CD4-positive, alpha-beta T cell treated with Interleukin-4 for 4 hours (primary cell): ENCODE measurements at regions not wholly inside any gene's neighbourhood (a gene's known extent, or its start where the extent isn't known, plus 50 kb on each side); places are given as distances from the start of the nearest gene placed in this dataset.
A peak's percentile ranks its signal among the peaks of the same experiment; 100 is the strongest.
"Not testable (repeated sequence)": the region's sequence is repeated elsewhere in the genome, so short reads cannot be mapped to it uniquely, and the experiment has no call there.

ENCODE experiments used
- DNase-seq: peaks from one replicate; pipeline ENCODE4 v3.0.0-alpha.2; 2020

GRCh38 chr13:71300602-71301001, 566.4 kb downstream of the DACH1 start:
- DNase-seq: no peak

GRCh38 chr13:71291842-71292146, 575.2 kb downstream of the DACH1 start:
- DNase-seq: no peak

DNA sequence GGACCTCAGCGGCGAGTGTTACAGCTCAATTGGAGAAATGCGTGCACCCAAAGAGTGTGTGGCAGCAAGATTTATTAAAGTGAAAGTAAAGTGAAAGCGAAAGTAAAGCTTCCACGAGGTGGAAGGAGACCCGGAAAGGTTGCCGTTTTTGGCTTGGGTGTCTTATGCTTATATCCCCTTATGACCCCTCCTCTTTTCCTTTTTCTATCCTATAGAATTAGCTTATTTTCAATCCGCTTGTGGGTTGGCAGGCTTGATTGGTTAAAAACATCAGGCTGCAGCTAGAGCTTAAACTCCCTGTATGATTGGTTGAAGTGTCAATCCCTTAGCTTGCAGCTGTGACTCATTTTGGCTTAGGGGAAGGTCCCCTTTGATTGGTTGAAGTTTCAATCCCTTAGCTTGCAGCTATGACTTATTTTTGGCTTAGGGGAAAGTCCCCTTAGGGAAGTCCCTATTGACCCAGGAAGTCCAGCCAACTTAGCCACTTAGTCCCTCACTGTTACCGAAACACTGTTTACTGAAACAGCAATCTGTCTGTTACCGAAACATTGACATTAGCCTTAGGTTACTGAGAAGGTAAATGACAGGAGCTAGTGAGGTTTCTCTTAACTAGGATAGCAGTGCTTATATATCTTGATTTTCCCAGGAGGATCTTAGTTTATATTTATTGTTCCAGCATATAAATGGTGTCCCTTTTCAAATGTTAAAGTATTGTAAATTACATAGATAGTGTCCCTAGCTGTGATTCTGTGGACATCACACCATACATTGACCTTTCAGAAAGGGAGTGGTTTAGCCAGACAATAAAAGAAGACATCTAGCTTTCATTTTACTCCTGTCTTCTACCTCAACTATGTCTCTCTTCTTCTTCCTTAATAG, 575.8 kb downstream of the DACH1 start:
- DNase-seq: peak; percentile 89

DNA sequence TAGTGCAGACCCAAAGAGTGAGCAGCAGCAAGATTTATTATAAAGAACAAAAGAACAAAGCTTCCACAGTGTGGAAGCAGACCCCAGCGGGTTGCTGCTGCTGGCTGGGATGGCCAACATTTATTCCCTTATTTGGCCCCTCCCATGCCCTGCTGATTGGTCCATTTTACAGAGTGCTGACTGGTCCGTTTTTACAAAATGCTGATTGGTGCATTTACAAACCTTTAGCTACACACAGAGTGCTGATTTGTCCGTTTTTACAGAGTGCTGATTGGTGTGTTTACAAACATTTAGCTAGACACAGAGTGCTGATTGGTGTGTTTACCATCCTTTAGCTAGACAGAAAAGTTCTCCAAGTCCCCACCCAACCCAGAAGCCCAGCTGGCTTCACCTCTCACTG, 577.0 kb downstream of the DACH1 start:
- not testable (repeated sequence) for DNase-seq

GRCh38 chr13:71285700-71286099, 581.3 kb downstream of the DACH1 start:
- DNase-seq: no peak

DNA sequence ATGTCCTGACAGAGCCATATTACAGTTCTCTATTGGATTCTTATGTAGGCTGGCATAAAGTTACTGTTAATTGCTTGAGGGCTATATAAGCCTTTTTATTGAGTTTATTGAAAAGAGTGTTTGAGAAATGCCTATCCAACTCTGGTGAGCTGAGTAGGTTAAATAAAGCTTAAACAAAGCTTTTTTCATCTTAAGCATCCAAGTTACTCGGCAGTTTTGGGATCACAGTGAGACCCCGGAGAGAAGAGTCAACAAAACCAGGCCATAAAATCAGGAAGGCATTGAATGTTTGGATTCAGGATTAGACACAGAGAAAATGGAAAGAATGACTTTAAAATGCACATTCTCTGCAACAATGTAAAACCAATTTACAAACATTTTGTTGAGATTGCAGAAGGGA, 588.5 kb downstream of the DACH1 start:
- DNase-seq: no peak

- no peak for DNase-seq
These were observed 591.9 kb downstream of the DACH1 start for GRCh38 chr13:71274923-71275608.

GRCh38 chr13:71261256-71261655, 605.7 kb downstream of the DACH1 start:
- no peak for DNase-seq

- no peak for DNase-seq
These were observed 606.8 kb downstream of the DACH1 start for GRCh38 chr13:71260246-71260645.

DNA sequence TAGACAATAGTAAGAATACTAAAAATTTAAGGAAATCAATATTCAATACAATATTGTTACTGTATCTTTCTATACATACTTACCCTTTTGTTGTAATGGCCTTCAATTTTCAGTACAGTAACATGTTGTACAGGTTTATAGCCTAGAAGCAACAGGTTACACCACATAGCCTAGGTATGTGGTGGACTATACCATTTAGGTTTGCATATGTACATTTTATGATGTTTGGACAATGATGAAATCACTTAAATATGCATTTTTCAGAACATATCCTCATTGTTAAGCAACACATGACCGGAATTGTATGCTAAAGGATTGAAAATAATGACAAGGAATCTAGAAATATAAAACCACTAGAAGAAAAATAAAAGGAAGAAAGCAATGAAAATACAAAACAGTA, 611.4 kb downstream of the DACH1 start:
- no peak for DNase-seq

DNA sequence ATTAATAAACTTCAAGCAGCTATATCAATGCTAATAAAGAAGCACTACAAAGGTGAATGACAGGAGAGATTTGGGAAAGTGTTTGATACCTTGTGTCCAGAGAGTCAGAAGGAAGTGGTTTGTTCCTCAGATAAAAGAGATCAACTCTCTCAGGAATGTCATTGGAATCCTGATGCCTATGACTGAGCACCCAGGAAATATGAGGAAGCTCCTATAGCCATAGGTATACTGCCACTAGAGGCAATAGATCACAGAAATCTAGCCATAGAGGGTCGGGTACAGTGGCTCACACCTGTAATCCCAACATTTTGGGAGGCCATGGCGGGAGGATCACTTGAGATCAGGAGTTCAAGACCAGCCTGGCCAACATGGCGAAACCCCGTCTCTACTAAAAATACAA, 612.6 kb downstream of the DACH1 start:
- no peak for DNase-seq

DNA sequence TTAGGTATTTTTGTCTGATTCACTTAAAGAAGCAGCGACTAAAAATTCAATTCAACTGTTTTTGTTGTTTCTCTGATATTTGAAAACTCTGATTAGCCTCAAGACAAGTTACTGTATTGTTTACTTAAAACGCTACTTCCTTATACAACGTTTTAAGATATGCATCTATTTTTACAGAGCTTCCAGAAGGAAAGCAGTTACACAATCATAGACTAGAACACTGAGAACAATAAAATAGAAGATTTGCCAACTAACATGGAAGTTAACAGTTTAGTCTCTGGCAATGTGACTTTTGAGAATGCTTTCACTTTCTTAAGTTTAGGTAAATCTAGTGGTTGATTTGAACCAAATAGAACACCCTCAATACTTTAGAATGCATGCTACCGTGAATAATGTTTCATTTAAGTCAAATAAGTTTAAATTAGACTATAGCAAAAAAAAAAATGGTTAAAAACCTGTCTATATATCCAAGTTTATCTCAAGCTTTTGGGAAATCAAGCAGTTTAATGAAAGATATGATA, 614.8 kb downstream of the DACH1 start:
- DNase-seq: no peak

- no peak for DNase-seq
These were observed 615.6 kb downstream of the DACH1 start for GRCh38 chr13:71251292-71251951.

DNA sequence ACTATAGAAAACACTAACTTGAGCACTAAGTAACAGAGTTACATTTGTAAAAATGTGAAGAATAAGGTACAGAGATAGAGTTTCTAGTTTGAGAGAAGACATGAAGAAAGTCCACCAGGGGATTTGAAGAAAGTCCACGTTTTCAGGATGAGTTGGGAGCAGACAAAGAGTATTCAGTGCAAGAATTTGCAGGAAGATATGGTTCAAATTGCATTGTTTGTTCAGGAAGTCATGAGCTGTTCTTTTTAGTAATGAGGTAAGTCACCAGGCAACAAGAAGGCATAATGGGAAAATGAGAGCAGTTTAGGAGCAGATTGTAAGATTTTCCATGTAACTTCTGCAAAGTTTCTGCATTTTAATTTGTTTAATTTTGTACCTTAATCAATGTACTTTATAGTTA, 618.0 kb downstream of the DACH1 start:
- no peak for DNase-seq

GRCh38 chr13:71244161-71244560, 622.8 kb downstream of the DACH1 start:
- no peak for DNase-seq

DNA sequence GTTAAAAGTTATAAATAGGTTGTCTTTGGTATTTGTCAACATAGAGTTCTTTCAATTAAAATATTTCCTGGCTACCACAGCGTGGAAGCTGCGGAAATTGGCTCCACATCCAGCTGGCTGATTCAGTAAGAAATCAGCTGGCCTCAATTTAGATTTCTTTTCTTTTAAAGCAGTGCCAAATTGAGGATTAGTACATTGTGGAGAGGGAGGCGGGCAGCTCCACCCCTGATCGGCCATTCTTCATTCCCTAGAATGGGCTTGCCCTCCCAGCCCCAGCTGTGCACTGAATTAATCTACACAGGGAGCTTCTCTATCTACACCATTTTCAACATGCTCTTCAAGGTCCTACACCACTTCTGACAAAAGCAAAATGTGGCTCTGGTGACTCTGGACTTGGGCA, 624.8 kb downstream of the DACH1 start:
- DNase-seq: no peak

DNA sequence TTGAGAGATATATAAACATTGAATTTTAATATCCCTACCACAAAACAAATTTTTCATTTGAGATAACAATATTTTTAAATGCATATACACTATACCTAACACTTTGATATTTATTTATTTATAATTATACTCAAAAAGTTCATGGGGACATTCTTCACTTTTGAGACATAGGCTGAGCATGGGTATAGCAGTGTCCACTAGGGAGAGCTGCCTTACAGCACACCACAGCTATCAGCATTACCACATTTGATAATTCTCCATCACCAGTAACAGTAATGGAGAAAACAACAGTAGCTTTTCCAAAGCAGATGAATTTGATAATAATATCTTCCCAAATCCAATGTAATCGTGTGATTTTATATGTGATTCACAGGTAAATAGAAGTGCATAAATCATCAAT, 626.1 kb downstream of the DACH1 start:
- no peak for DNase-seq

GRCh38 chr13:71237332-71237731, 629.7 kb downstream of the DACH1 start:
- DNase-seq: no peak

GRCh38 chr13:71219698-71220415, 647.1 kb downstream of the DACH1 start:
- DNase-seq: no peak

DNA sequence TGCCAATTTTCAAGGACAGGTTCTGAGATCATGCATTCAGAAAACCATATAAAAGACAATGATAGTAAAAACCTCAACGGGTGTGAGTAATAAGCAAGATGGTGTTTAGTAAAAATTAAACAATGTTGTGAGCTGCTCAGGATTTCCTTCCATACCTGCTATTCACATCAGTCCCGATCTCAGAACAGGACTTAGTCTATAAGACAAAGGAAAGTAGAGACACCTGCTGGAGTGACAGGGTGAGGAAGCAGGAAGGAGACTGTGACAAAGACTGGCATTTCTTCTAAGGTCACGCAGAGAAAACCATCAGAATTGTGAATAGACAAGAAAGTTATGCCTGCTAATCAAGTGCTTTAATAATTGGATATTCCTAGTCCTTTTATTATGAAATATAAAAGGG, 648.0 kb downstream of the DACH1 start:
- no peak for DNase-seq

DNA sequence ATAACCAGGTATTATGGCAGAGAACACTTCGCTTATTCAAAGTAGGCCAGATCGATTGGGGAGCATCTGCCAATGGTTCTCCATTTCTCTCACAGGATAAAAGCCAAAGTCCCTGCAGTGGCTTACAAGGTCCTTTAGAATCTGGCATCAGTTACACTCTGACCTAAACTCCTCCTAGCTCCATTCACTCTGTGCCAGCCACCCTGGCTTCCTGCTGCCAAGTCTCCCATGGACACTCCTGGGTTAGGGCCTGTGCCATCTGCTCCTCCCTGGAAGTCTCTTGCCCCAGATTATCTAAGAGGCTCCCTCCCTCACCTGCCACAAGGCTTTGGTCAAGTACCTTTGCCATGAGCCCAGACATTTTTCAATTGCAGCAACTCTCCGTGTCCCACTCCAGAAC, 649.2 kb downstream of the DACH1 start:
- DNase-seq: no peak

- DNase-seq: no peak
These were observed 652.2 kb downstream of the DACH1 start for GRCh38 chr13:71214821-71215220.

GRCh38 chr13:71214357-71214756, 652.6 kb downstream of the DACH1 start:
- no peak for DNase-seq
